A673 (cell line): ENCODE measurements at regions not wholly inside any gene's neighbourhood (a gene's known extent, or its start where the extent isn't known, plus 50 kb on each side); places are given as distances from the start of the nearest gene placed in this dataset.

Source experiments
- EZH2 ChIP-seq: fragments of 200-600 bp; sonication (generic); IDR thresholded peaks from 2 replicates; pipeline ENCODE4 v1.6.1; 2017; ENCODE audit warnings: borderline replicate concordance, low read depth, mild to moderate bottlenecking, mixed read lengths, antibody characterized with exemption, low read length; ENCODE audit not compliant: poor library complexity, severe bottlenecking
- TF ChIP-seq, protein P1 (sequence below): fragments of 300-800, 200-600 bp; sonication (generic); conservative IDR thresholded peaks from 2 replicates; pipeline ENCODE4 v1.5.1; 2017; ENCODE audit warnings: low read depth, mild to moderate bottlenecking, antibody characterized with exemption, low read length, moderate library complexity, mixed read lengths

DNA sequence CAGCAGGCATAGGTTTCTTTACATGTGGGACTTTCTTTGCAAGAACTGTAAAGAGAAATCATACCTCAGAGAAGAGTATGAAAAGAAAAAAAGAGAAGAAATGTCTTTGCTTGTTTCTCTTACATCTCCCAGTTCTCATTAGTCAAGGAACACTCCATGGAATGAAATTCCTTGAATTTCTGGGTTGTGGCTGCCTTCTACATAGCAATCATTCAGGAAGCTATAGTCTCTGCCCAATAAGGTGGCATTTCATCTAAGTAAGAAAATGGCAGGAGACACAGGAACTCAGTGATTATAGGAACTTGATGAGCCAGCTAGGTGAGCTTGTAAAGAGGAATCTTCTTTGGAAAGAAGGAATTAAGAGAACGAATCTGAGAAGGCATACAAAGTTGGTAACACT, 197.0 kb upstream of the FKBP1C start:
- TF ChIP-seq, protein P1, sequence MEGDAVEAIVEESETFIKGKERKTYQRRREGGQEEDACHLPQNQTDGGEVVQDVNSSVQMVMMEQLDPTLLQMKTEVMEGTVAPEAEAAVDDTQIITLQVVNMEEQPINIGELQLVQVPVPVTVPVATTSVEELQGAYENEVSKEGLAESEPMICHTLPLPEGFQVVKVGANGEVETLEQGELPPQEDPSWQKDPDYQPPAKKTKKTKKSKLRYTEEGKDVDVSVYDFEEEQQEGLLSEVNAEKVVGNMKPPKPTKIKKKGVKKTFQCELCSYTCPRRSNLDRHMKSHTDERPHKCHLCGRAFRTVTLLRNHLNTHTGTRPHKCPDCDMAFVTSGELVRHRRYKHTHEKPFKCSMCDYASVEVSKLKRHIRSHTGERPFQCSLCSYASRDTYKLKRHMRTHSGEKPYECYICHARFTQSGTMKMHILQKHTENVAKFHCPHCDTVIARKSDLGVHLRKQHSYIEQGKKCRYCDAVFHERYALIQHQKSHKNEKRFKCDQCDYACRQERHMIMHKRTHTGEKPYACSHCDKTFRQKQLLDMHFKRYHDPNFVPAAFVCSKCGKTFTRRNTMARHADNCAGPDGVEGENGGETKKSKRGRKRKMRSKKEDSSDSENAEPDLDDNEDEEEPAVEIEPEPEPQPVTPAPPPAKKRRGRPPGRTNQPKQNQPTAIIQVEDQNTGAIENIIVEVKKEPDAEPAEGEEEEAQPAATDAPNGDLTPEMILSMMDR, result no peak
- TF ChIP-seq EZH2, result no peak
